22Rv1 (cell line): ENCODE measurements at regions not wholly inside any gene's neighbourhood (a gene's known extent, or its start where the extent isn't known, plus 50 kb on each side); places are given as distances from the start of the nearest gene placed in this dataset.

ENCODE experiments used
- ZFX ChIP-seq: fragments of 450-650 bp; IDR thresholded peaks from 2 replicates; pipeline ENCODE4 v1.6.1; 2017; ENCODE audit warnings: antibody characterized with exemption, borderline replicate concordance
- TF ChIP-seq, protein P1 (sequence below): fragments of 450-650 bp; IDR thresholded peaks from 2 replicates; pipeline ENCODE4 v1.5.1; 2017; ENCODE audit warnings: mild to moderate bottlenecking

DNA sequence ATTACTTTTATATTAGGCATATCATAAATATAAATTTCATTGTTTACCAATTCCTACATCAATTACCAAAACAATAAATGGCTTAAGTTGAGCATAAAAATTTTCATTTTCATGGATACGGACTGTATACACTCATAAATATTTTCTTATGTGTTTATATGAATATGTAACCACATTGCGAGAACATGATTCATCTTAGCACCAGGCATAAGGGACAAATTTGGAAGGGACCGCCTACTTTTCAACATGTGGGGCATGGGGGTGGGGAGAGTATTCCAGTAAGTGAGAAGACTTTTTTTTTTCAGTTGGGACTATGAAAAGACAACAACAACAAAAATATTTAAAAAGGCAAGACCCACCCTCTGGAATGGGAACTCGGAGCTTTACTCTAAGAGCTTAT, 296.1 kb downstream of the RAB38 start:
- TF ChIP-seq, protein P1, sequence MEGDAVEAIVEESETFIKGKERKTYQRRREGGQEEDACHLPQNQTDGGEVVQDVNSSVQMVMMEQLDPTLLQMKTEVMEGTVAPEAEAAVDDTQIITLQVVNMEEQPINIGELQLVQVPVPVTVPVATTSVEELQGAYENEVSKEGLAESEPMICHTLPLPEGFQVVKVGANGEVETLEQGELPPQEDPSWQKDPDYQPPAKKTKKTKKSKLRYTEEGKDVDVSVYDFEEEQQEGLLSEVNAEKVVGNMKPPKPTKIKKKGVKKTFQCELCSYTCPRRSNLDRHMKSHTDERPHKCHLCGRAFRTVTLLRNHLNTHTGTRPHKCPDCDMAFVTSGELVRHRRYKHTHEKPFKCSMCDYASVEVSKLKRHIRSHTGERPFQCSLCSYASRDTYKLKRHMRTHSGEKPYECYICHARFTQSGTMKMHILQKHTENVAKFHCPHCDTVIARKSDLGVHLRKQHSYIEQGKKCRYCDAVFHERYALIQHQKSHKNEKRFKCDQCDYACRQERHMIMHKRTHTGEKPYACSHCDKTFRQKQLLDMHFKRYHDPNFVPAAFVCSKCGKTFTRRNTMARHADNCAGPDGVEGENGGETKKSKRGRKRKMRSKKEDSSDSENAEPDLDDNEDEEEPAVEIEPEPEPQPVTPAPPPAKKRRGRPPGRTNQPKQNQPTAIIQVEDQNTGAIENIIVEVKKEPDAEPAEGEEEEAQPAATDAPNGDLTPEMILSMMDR = no peak
- TF ChIP-seq ZFX = no peak
